Non-pigmented ciliary epithelial cell (primary cell): ENCODE measurements at regions not wholly inside any gene's neighbourhood (a gene's known extent, or its start where the extent isn't known, plus 50 kb on each side); places are given as distances from the start of the nearest gene placed in this dataset.

Source experiments
- DNase-seq: peaks from one replicate; pipeline ENCODE4 v3.0.0-alpha.2; 2010; ENCODE audit warnings: low read depth

DNA sequence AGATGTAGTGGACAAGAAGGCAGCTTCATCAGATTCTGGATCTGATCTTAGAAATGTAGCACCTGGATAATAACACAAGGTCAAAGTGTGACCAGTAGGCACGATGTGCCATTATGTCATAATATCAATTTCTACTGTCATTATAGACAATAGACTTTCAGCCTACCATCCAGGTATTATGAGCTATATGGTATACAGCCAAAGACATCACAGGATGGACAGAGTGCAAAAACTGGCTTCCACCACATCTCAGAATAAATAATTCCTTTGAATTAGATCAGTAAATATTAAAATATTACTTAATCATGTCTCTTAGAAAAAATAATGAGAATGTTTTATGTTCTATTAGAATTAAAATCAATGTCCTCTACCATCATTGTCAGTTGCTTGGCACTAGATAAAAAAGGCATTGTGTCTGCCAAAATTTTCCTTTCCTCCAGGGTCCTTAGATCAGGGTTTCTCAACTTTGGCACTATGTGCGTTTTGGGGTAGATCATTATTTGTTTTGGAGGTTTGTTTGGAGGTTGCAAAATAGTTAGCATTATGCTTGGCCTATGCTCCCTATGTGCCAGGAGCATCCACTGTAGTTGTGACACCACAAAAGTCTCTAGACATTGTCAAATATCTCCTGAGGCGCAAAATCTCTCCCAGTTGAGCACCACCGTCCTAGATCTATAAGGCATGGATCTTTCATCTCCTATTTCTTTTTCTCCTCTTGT, 86.7 kb upstream of the NRIP1 start:
- no peak for DNase-seq

DNA sequence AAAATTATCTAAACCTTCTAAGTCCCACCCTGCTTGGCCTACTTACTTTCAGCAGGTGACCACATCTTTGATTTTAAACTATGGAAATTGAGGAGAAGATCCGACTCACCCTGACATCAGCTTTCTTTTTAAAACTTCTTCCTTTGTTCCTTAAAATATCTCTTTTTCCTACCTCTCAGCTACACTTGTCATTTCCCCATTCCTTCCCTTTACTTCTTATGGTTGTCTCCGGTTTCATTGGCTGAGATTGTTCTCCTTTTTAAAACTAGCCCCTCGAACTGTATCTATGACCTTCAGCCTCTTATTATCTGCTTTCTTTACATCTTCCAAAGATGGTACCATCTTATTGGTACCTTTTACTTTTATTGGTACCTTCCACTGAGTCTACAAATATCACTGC, 87.8 kb upstream of the NRIP1 start:
- no peak for DNase-seq

DNA sequence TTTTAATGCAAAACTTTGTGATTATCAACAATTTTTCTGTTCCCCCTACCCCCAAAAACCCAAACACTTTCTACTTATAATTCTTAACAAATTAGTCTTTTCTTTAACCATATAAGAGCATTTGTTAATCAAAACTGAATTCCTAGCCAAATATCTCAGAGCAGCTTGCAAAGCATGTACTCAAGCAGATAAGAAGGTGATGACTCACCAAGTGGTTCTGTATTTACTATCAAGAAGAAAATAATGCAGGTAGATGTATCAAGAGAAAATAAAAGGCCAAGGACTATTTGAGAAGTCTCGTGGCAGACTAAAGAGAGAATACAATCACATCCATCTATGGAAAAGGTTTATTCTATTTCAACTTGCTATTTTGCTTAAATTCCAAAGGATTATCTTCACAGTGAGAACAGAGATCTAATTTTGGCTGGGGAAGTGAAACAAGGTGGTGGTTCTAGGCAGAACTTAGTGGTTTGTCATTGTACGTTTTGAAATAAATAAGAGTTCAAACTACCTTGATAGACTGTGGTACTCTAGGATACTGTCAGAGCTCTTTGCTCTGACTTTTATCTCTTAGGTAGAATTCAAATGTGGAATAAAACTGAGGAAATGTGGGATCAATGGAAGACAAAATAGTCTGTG, 94.7 kb upstream of the NRIP1 start:
- peak; percentile 15 for DNase-seq

DNA sequence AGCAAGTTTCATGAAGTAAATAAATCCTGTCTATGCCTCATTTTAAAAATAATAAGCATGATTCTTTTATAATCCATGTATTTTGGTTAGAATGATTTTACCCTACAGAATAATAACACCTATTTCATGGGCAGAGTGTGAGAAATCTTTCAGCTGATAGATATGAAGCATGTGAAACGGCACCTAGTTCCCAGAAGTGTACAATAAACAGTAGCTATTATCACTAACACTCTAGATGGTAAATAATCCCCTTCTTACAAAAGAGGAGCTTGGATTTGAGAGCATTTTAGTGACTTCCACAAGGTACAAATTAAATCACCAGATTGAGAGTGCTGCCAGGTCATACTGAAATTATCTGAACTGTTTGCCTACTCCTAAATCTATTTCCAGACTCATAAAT, 95.3 kb upstream of the NRIP1 start:
- DNase-seq = no peak

DNA sequence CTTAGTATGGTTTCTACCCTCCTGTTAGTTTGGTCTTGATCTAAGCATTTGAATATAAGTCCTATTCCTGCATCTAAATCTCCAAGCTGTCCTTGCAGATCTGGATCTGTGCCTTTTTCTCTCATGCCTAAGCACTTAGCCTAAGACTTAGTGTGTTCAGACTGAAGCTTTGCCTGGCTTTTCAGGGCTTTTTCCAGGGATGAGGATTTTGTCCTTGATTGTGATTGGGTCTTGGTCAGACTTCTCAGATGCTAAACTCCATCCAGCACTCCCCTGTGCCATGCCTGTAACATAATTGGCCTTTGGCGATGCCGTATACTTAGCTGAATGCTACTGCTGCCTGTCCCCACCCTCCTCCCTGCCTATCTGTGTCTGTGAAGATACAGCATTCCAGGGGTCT, 98.1 kb upstream of the NRIP1 start:
- DNase-seq = no peak

DNA sequence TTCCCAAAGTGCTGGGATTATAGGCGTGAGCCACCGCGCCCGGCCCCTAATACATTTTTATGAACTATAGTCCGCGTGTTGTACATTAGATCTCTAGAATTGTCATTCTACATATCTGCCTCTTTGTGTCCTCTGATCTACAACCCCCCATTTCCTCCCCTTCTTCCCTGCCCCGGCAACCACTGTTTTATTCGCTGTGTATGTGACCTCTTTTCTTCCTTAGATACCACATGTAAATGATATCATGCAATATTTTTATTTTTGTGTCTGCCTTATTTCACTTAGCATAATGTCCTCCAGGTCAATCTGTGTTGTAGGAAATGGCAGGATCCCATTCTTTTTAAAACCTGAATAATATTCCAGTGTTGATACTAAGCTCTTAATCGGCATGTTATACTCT, 99.5 kb upstream of the NRIP1 start:
- no peak for DNase-seq

DNA sequence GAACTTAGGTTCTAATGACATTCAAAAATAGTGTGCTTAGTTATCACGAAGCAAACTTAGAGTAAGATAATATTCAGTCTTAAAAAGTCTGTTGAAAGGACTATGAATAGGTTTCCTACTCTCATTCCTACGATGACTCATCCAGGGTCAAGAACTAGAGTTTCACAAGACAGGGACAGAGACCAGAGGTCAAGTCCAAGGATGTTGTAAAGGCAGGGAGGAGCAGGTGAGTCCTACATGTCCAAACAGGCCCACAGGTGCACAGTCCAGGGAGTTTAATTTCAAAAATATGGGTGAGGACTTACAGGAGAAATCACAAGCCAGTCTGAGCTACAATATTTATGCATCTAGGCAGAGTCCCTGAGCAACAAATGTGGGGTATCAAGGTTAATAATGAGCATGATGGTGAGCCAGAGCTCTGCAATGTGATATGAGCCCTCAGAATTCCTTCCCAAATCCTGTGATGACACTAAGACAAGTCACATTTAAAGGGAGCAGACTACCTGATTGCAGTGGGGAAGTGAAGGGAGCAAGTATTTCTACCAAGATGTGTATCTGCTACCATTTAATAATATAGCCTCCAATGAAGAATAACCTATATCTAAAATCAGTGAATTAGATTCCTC, 100.0 kb upstream of the NRIP1 start:
- no peak for DNase-seq

DNA sequence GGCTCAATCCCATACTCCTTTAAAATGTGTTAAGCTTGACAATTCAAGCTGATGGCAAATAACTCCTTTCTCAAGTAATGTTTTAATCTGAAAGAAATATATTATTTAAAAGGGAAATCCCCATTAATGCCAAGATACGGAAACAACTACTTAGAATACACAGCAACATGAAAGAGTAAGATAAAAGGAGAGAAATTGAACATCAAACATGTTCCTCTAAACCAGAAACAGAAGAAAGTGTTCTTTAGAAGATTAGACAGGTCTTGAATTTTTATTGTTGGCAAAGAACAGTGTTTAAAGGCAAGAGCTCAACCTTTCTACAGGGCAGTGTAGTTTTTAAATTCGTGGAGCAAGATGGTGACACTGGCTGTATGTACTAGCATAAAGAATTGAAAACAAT, 105.8 kb upstream of the NRIP1 start:
- DNase-seq = no peak

DNA sequence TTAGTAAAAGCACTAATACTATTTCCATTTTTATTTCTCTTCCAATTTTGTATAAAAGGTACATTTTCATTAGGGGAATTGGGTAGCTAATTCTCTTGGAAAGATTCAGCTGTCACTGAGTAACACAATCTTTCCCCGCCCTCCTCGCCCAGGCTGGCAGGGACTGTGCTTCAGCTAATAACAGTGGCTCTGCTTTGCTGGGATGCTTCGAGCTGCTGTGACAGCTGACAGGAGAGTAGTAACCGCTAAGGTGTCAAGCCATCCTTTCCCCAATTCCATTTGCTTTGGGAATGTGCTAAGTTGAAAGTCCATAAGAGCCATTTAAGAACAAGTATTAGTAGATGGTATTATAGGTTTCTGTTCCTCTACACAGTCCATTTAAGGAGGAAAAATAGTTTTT, 106.7 kb upstream of the NRIP1 start:
- no peak for DNase-seq

DNA sequence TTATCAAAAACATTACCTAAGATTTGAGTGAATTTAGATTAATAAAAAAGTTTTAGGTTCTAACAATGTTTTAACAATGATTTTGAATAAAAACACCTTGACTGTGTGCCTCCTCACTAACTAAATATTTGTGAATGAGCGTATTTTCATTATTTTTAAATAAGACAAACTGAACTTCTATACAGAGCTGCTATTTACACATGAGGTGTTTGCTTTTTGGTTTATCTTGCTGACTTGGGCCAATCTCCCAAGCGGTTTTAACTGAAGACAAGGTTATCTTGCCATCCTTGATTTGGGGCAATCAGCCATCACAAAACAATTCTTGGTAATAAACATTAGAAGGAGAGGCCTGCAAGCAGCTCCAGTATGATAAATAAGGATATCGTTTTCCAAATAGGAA, 108.2 kb upstream of the NRIP1 start:
- DNase-seq = no peak

DNA sequence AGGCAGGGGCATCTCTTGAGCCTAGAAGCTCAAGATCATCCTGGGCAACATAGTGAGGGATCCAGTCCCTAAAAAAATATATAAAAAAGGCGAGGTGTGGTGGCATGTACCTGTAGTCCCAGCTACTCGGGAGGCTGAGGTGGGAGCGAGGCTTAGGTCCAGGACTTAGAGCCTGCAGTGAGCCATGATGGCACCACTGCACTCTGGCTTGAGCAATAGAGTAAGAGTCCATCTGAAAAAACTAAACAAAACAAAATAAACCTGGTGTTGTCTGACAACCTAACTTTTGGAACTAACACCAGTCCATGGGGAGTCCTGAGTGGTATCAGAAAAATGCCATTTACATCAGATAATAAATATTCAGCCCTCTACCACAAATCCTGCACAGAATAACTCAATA, 110.1 kb upstream of the NRIP1 start:
- DNase-seq = no peak

DNA sequence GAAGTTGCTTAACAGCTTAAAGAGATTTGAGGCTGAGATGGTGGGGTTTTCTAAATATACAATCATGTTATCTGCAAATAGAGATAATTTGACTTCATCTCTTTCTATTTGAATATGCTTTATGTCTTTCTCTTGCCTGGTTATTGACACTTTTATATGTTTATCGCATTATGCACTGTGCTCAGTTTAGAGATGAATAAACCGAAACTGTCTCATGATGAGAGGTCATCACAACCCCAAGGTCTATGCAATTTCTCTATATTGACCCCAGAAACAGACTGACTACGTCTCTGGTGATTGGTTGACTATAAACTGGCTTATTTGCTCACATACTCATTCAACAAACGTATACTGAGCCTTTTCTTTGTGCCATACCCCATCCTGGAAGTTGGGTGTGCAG, 117.9 kb upstream of the NRIP1 start:
- DNase-seq = no peak

DNA sequence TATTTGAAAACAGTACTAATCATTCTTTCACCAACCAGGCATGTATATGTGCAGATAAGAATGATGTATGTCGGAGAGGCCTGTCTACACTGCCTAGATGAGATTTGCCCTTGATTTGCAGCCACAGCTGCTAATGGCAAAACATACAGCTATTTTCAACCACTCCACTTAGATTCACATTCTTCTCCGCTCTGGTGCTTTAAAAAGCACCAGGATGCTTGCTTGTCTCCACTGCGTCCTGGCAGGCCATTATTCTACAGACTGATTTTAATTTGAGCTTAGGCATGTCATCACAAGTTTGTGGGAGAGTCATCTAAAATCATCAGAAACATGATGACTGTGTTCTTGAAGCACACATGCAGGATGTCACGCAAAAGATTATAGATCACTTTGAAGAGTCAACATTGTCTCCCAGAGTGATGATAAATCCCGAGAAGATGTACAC, 119.0 kb upstream of the NRIP1 start:
- DNase-seq = no peak

DNA sequence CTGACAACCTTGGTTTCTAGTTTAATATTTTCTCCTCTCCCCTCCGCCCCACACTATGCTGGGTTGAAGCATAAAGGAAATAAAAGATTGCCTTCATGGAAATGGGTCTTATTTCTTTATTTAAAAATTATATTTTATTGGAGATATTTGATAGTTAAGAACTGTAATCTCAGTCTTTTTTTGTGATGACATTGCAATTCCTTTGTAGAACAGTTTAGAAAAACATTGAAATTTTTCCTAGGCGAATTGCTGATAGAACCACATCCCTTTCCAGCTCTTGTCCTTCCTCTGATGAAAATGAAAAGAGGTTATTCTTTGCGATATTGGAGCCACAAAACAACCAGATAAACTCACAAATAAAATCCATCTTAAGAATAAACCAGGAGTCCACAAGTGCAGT, 125.6 kb upstream of the NRIP1 start:
- DNase-seq = no peak

DNA sequence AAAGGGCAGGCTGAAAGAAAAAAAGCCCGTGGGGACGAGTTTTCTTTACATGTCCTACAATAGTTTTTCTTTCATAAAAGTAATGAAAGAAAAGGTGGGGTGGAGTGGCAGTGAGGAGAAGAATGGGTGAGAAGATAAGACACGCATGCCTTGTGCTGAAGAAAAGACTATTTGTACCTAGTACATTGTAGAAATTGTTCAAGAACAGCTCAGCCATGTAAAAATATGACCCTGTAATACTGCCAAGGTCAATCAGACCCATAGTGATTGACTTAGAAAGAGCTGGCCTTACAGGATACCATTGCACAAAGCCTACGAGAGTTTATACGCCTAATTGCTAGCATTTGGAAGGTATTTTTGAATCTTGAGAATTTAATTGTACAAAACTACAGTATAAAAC, 126.0 kb upstream of the NRIP1 start:
- DNase-seq = no peak

DNA sequence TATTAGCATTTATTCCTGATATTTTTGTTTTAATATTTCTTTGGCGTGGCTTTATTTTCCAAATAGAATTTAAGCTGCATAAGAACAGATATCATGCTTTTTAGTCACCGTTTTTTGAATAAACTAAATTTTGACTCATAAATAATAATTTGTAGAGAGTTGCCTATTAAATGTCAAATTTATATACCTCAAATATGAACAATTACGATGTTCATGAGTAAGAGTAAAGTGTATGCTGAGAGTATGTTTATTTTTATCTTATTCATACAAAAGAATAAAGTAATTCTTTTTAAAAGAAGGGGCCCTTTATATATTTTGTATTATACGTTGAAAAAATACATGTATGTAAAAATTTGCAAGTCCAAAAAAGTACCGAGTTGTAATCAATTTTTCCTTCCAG, 126.5 kb upstream of the NRIP1 start:
- DNase-seq = no peak

DNA sequence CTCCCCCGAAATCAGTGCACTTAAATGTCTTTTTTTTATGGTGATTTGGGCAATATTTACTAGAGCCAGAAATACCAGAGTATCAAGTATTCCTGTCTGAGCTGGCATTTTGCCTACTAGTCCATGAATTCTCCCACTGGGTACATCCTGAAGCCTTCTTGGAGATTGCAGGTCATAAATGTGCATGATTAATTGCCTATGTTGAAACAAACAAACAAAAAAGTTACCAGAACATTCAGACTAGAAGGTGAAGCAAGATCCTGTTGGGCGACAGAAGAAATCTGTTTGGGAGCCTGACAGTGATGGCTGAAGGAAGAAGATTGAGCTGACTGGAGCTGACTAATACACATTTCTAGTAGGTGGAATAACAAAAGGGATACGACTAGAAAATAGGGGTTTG, 127.4 kb upstream of the NRIP1 start:
- DNase-seq = no peak

DNA sequence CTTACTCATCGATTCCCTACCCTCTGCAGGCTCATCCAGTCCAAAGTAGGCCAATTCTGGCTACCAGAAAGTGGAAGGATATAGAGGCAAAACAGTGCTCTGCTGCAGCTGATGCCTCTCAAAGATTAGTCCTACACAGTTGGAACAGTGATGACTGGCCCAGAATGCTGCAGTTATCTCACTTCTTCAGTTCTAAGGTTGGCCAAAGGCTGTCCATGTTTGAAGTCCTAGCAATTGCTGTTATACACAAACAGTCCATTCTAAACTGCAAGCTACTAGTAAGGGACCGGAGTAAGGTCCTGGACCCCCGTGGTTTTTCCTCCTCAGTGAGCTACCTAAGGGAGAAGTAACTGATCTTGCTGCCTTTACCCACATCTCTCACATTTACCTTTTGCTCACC, 129.1 kb upstream of the NRIP1 start:
- DNase-seq = no peak

DNA sequence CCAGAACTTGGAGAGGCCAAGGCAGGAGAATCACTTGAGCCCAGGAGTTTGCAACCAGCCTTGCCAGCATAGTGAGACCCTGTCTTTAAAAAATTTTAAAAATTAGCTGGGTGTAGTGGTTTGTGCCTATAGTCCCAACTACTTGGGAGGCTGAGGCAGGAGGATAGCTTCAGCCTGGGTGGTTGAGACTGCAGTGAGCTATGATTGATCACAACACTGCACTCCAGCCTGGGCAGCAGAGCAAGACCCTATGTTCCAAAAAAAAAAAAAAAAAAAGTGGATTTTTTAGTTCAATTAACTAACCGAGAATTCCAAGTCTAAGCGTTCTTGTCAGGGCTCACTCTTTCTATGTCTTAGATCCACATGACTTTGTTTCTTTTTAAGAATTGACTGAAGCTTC, 130.3 kb upstream of the NRIP1 start:
- DNase-seq = no peak

DNA sequence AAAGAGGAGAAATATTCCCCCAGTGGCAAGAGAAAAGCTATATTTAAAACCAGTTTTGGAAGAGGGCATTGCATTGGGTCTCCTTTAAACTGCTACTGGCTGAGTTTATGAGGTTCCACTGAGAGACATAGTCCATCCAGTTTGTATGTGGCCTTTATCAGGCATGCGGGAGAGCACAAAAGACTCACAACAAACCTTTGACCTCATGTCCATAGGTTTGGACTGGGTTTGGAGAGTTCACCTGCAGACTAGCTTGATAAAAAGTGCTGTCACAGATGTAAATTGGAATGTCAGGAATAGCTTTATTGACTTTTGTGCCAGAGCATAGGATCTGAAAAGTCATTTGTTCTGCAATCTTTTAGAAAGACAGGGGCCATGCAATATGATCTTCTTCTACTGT, 131.0 kb upstream of the NRIP1 start:
- no peak for DNase-seq

DNA sequence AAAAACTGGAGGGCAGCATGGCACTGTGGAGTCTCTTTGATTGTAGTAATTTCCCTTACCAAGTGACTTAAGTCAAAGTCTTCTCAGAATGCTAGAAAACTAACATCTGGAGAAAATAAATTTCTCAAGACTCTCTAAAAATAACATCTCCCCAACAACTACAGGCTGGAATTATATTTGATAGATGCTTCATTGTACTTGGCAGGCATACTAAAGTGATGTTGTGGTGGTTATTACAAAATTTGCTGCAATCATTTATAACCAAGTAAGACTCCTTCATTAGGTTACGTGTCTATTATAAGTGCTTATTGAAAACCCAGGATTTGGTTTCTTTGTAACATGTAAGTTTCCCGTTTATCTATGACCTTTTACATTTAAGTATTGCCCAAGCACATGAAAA, 132.9 kb upstream of the NRIP1 start:
- no peak for DNase-seq

DNA sequence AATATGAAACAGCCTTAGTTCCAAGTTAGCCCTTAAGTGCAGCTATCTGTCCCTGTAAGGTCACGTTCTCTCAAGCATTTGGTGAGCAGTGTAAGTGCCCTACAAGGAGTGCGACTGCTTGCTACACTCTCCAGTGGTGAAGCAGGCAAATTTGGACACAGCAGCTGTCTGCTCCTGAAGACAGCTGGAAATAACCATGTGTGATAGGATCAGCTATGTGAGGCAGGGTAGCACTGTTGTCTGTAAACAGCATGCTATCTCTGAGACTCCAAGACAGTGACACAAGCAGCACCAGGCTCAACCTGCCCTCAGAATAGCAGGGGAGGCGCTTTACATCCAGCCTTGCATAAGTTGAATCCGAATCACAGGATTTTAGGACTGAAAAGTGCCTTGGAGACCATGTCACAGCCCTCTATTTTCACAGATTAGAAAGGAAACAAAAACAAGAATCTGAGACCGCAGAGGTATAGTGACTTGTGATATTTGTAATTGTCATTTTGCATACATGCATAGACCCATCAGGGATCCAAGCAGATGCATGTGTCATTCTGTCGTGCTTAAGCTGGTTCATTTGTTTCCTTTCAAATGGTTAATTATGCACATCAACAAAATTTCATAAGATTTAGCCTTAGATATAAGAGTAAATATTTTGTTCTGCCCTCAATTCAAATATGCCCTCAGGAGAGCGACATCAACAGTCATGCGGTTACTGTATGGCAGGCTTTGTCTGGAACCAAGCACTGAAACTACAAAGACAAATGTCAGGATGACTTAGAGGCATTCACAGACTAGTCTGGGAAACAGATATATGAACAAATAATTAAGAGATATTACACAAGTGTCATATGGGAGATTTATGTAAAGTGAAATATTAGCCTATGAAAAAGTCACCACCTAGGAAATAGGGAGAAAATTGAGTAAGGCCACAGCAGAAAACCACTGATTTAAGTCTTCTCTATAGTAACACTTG, 134.9 kb upstream of the NRIP1 start:
- no peak for DNase-seq

DNA sequence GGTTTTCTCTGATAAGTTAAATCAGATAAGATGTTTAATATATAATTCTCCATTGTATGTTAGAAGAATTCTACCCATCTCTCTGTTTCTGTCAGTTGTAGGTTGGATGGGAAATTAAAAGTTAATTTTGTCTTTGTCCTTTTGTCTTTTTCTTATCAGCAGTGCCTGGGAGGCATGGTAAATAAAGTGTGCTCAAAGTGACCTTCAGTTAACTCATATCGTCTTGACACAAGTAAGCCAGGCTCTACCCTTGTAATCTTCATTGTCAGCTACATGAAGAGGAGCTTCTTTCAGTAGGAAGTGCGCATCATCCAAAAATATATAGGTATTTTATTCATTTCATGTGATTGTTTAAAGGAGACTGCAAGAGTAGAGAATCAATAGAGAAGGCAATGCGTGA, 138.9 kb upstream of the NRIP1 start:
- no peak for DNase-seq
